ENCODE measurements at regions not wholly inside any gene's neighbourhood (a gene's known extent, or its start where the extent isn't known, plus 50 kb on each side); places are given as distances from the start of the nearest gene placed in this dataset.

DNA sequence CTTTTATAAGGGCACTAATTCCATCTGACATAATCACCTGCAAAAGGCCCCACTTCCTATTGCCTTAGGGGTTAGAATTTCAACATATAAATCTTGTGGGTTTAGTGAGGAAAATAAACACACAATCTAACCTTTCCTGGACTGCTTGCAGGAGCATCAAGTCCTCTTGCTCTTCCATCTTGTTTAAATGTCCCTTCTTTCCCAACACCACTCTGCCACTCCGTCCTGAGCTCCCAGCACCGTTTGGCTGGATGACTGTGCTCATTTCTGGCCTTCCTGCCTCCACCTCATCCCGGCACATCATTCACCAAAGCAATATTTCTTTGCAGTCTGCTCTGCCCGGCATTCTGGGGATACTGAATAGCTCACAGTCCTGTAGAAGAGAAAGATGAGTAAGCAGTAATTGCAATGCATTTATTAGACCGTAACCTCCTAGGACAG, 247.8 kb downstream of the BCL2 start:
- Histone ChIP-seq H3K4me3 (ENCODE audit: low read length in 2 of 2) (no peak overlapping the region), H4K8ac (ENCODE audit: low read depth, low read length) (no peak overlapping the region), H3K18ac (ENCODE audit: low read length) (no peak overlapping the region), H2BK120ac (ENCODE audit: low read depth, low read length) (no peak overlapping the region), H3K36me3 (replicated peaks in 1 of 2; ENCODE audit: control insufficient read depth in 2 of 2, insufficient read depth in 2 of 2, low read length in 2 of 2) (no peaks in the 10 kb centered on the region), H2AK5ac (ENCODE audit: low read depth, low read length) (no peak overlapping the region), H3K79me1 (ENCODE audit: low read depth, low read length) (no peaks in the 10 kb centered on the region), H3K4ac (ENCODE audit: low read length) (no peak overlapping the region), H2AFZ (ENCODE audit: low read length) (no peak overlapping the region), H3K14ac (ENCODE audit: low read length) (no peak overlapping the region), H2BK5ac (ENCODE audit: low read length) (no peak overlapping the region), H3K9me3 (replicated peaks in 1 of 2; ENCODE audit: control insufficient read depth in 2 of 2, insufficient read depth in 1 of 2, low read depth in 1 of 2, low read length in 2 of 2) (no peaks in the 10 kb centered on the region), H3K27me3 (ENCODE audit: control insufficient read depth in 3 of 3, insufficient read depth in 3 of 3, low read depth in 1 of 3, low read length in 3 of 3) (peaks cover 0 to 9% (median 0%) of the 10 kb centered on the region in 3 experiments), H4K91ac (ENCODE audit: low read depth, low read length, poor library complexity) (no peak overlapping the region), H3K27ac (replicated peaks; ENCODE audit: low read length) (no peak overlapping the region), H2BK12ac (ENCODE audit: low read length) (no peak overlapping the region), H3K4me1 (ENCODE audit: control insufficient read depth in 2 of 2, insufficient read depth in 1 of 2, low read depth in 1 of 2, low read length in 2 of 2) (no peaks in the 10 kb centered on the region), H3K4me2 (ENCODE audit: insufficient read depth, low read length, poor library complexity, severe bottlenecking) (no peak overlapping the region), H3K23ac (ENCODE audit: low read depth, low read length, poor library complexity) (no peak overlapping the region), H2BK15ac (ENCODE audit: low read length) (no peak overlapping the region), H3K9ac (ENCODE audit: low read depth, low read length, poor library complexity) (no peak overlapping the region)
- no CpG with 5 or more reads among the region's 5 CpGs for WGBS, 2 donors (ENCODE audit: extremely low coverage in 2 of 2, insufficient read length in 2 of 2, insufficient replicate concordance in 1 of 2)
- DNase-seq (ENCODE audit: low spot score) = no peak

DNA sequence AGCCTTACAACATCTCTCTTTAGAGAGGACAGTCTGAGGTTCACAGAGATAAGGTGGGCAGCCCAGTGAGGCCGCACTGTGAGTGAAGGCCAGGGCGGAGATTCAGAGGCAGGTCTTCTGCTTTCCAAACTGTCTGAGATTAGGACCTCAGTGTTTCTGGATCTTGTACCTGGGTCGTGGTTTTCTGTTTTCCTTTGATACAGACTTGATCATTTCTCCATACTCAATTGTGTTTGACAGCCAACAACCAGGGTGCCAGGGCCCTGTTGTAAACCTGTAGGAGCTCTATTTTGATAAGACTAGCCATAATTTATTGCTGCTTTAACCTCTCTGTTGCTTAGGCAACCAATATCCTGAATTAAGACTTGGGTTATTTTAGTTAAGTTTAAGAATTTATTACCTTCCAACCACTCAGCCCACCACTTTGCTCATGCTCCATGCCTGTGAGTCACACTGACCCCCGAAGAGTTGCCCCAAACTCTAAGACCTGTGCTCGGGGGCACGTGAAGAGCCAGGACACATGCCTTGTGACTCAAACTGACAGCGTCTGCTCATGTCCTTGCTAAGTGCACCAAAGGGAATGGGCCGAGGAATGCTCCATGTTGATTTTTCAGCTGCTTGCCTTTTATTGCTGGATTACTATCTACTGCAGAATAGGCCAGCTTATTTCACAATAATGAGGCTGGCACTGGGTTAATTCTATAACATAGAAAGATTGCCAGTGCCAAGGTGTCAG, 248.6 kb downstream of the BCL2 start:
- Histone ChIP-seq H2BK5ac (ENCODE audit: low read length) (no peak overlapping the region), H4K8ac (ENCODE audit: low read depth, low read length) (no peak overlapping the region), H3K4me3 (ENCODE audit: low read length in 2 of 2) (no peak overlapping the region), H2BK120ac (ENCODE audit: low read depth, low read length) (no peak overlapping the region), H3K4me2 (ENCODE audit: insufficient read depth, low read length, poor library complexity, severe bottlenecking) (no peak overlapping the region), H2BK12ac (ENCODE audit: low read length) (no peak overlapping the region), H3K23ac (ENCODE audit: low read depth, low read length, poor library complexity) (no peak overlapping the region), H3K9ac (ENCODE audit: low read depth, low read length, poor library complexity) (no peak overlapping the region), H3K4ac (ENCODE audit: low read length) (no peak overlapping the region), H2AFZ (ENCODE audit: low read length) (no peak overlapping the region), H3K14ac (ENCODE audit: low read length) (no peak overlapping the region), H3K9me3 (replicated peaks in 1 of 2; ENCODE audit: control insufficient read depth in 2 of 2, insufficient read depth in 1 of 2, low read depth in 1 of 2, low read length in 2 of 2) (no peaks in the 10 kb centered on the region), H2BK15ac (ENCODE audit: low read length) (no peak overlapping the region), H3K27me3 (ENCODE audit: control insufficient read depth in 3 of 3, insufficient read depth in 3 of 3, low read depth in 1 of 3, low read length in 3 of 3) (peaks cover 0 to 9% (median 0%) of the 10 kb centered on the region in 3 experiments), H3K79me1 (ENCODE audit: low read depth, low read length) (no peaks in the 10 kb centered on the region), H3K27ac (replicated peaks; ENCODE audit: low read length) (no peak overlapping the region), H2AK5ac (ENCODE audit: low read depth, low read length) (no peak overlapping the region), H3K36me3 (replicated peaks in 1 of 2; ENCODE audit: control insufficient read depth in 2 of 2, insufficient read depth in 2 of 2, low read length in 2 of 2) (no peaks in the 10 kb centered on the region), H3K4me1 (ENCODE audit: control insufficient read depth in 2 of 2, insufficient read depth in 1 of 2, low read depth in 1 of 2, low read length in 2 of 2) (no peaks in the 10 kb centered on the region), H3K18ac (ENCODE audit: low read length) (no peak overlapping the region), H4K91ac (ENCODE audit: low read depth, low read length, poor library complexity) (no peak overlapping the region)
- DNase-seq (ENCODE audit: low spot score) = no peak
- no CpG with 5 or more reads among the region's 8 CpGs for WGBS, 2 donors (ENCODE audit: extremely low coverage in 2 of 2, insufficient read length in 2 of 2, insufficient replicate concordance in 1 of 2)

DNA sequence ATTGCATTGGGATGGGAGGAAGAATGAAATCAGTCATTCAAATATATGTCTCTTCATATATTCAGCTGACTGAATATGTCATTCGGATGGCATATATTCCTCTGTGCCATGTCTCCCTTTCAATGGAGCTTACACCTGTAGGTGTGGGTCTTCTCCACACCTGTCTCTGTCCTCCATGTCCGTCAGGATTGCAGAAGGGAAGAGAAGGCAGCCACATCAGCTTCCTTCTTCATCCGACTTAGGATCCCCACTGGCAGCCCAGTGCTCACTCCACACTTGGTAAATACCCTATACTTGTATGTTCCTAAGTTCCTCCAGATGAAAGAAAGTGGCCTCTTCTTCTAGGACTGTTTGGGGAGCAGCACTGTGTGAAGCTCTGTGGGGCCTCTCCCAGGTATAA, 250.1 kb downstream of the BCL2 start:
- no peaks in the 10 kb centered on the region for H3K36me3 ChIP-seq (replicated peaks in 1 of 2; ENCODE audit: control insufficient read depth in 2 of 2, insufficient read depth in 2 of 2, low read length in 2 of 2)
- no peak overlapping the region for H2BK120ac ChIP-seq (ENCODE audit: low read depth, low read length)
- H2BK15ac ChIP-seq (ENCODE audit: low read length) = no peak overlapping the region
- H3K4me3 ChIP-seq (ENCODE audit: low read length in 2 of 2) = no peak overlapping the region
- H3K79me1 ChIP-seq (ENCODE audit: low read depth, low read length) = no peaks in the 10 kb centered on the region
- H2BK5ac ChIP-seq (ENCODE audit: low read length) = no peak overlapping the region
- H2BK12ac ChIP-seq (ENCODE audit: low read length) = no peak overlapping the region
- no peak overlapping the region for H2AK5ac ChIP-seq (ENCODE audit: low read depth, low read length)
- H3K4ac ChIP-seq (ENCODE audit: low read length) = no peak overlapping the region
- H3K27ac ChIP-seq (replicated peaks; ENCODE audit: low read length) = no peak overlapping the region
- no peak overlapping the region for H4K8ac ChIP-seq (ENCODE audit: low read depth, low read length)
- DNase-seq (ENCODE audit: low spot score) = no peak
- WGBS, 2 donors (ENCODE audit: extremely low coverage in 2 of 2, insufficient read length in 2 of 2, insufficient replicate concordance in 1 of 2) = no CpG with 5 or more reads among the region's 3 CpGs
- no peak overlapping the region for H3K18ac ChIP-seq (ENCODE audit: low read length)
- no peak overlapping the region for H3K14ac ChIP-seq (ENCODE audit: low read length)
- H3K27me3 ChIP-seq (ENCODE audit: control insufficient read depth in 3 of 3, insufficient read depth in 3 of 3, low read depth in 1 of 3, low read length in 3 of 3) = peaks cover 0 to 9% (median 0%) of the 10 kb centered on the region in 3 experiments
- no peaks in the 10 kb centered on the region for H3K4me1 ChIP-seq (ENCODE audit: control insufficient read depth in 2 of 2, insufficient read depth in 1 of 2, low read depth in 1 of 2, low read length in 2 of 2)
- H3K9me3 ChIP-seq (replicated peaks in 1 of 2; ENCODE audit: control insufficient read depth in 2 of 2, insufficient read depth in 1 of 2, low read depth in 1 of 2, low read length in 2 of 2) = no peaks in the 10 kb centered on the region
- no peak overlapping the region for H4K91ac ChIP-seq (ENCODE audit: low read depth, low read length, poor library complexity)
- no peak overlapping the region for H3K23ac ChIP-seq (ENCODE audit: low read depth, low read length, poor library complexity)
- no peak overlapping the region for H3K4me2 ChIP-seq (ENCODE audit: insufficient read depth, low read length, poor library complexity, severe bottlenecking)
- H2AFZ ChIP-seq (ENCODE audit: low read length) = no peak overlapping the region
- no peak overlapping the region for H3K9ac ChIP-seq (ENCODE audit: low read depth, low read length, poor library complexity)

DNA sequence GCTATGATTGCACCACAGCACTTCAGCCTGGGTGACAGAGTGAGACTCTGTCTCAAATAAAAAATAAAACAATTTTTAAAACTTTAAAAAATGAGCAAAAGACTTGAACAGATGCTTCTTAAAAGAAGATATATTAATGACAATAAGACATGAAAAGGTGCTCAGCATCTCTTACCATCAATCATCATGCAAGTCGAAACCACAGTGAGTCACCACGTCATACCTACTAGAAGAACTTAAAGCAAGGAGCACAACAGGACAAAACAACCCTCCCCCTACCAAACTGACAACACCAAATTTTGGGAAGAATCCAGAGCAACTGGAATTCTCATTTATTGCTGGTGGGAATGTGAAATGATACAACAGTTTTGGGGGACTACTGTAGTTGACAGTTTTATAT, 251.6 kb downstream of the BCL2 start:
- H3K79me1 ChIP-seq (ENCODE audit: low read depth, low read length) = no peaks in the 10 kb centered on the region
- H3K36me3 ChIP-seq (replicated peaks in 1 of 2; ENCODE audit: control insufficient read depth in 2 of 2, insufficient read depth in 2 of 2, low read length in 2 of 2) = no peaks in the 10 kb centered on the region
- no peak overlapping the region for H3K27ac ChIP-seq (replicated peaks; ENCODE audit: low read length)
- no peak overlapping the region for H3K4me2 ChIP-seq (ENCODE audit: insufficient read depth, low read length, poor library complexity, severe bottlenecking)
- no peak overlapping the region for H4K8ac ChIP-seq (ENCODE audit: low read depth, low read length)
- no peak overlapping the region for H4K91ac ChIP-seq (ENCODE audit: low read depth, low read length, poor library complexity)
- H3K23ac ChIP-seq (ENCODE audit: low read depth, low read length, poor library complexity) = no peak overlapping the region
- no peak overlapping the region for H2AK5ac ChIP-seq (ENCODE audit: low read depth, low read length)
- no peak overlapping the region for H2BK5ac ChIP-seq (ENCODE audit: low read length)
- no peak overlapping the region for H3K18ac ChIP-seq (ENCODE audit: low read length)
- no peak overlapping the region for H2BK12ac ChIP-seq (ENCODE audit: low read length)
- H3K4me3 ChIP-seq (ENCODE audit: low read length in 2 of 2) = no peak overlapping the region
- H3K9me3 ChIP-seq (replicated peaks in 1 of 2; ENCODE audit: control insufficient read depth in 2 of 2, insufficient read depth in 1 of 2, low read depth in 1 of 2, low read length in 2 of 2) = no peaks in the 10 kb centered on the region
- WGBS, 2 donors (ENCODE audit: extremely low coverage in 2 of 2, insufficient read length in 2 of 2, insufficient replicate concordance in 1 of 2) = no CpG with 5 or more reads among the region's 2 CpGs
- DNase-seq (ENCODE audit: low spot score) = no peak
- H3K14ac ChIP-seq (ENCODE audit: low read length) = no peak overlapping the region
- no peak overlapping the region for H2BK15ac ChIP-seq (ENCODE audit: low read length)
- H3K4ac ChIP-seq (ENCODE audit: low read length) = no peak overlapping the region
- no peaks in the 10 kb centered on the region for H3K4me1 ChIP-seq (ENCODE audit: control insufficient read depth in 2 of 2, insufficient read depth in 1 of 2, low read depth in 1 of 2, low read length in 2 of 2)
- no peak overlapping the region for H3K9ac ChIP-seq (ENCODE audit: low read depth, low read length, poor library complexity)
- no peak overlapping the region for H2AFZ ChIP-seq (ENCODE audit: low read length)
- H2BK120ac ChIP-seq (ENCODE audit: low read depth, low read length) = no peak overlapping the region
- peaks cover 0 to 9% (median 0%) of the 10 kb centered on the region in 3 experiments for H3K27me3 ChIP-seq (ENCODE audit: control insufficient read depth in 3 of 3, insufficient read depth in 3 of 3, low read depth in 1 of 3, low read length in 3 of 3)

Measured in neuronal stem cell (in vitro differentiated cells).